TTC549 (cell line): ENCODE measurements at regions not wholly inside any gene's neighbourhood (a gene's known extent, or its start where the extent isn't known, plus 50 kb on each side); places are given as distances from the start of the nearest gene placed in this dataset.

Source experiments
- FAIRE-seq: peaks from 2 replicates; lab custom pipeline; 2012; peaks lifted over from hg19 to GRCh38; lab: Jason Lieb, UNC

- no peak for FAIRE-seq
Observed at GRCh38 chr6:14705841-14706377, 540.0 kb upstream of the JARID2 start.

GRCh38 chr6:14706378-14706929 is 539.4 kb upstream of the JARID2 start:
- FAIRE-seq = no peak

GRCh38 chr6:14707276-14707675 is 538.6 kb upstream of the JARID2 start:
- no peak for FAIRE-seq

GRCh38 chr6:14707971-14708465 is 537.9 kb upstream of the JARID2 start:
- no peak for FAIRE-seq

- FAIRE-seq = no peak
Observed at GRCh38 chr6:14709066-14709670, 536.7 kb upstream of the JARID2 start.

- FAIRE-seq = no peak
Observed at GRCh38 chr6:14709900-14710299, 536.0 kb upstream of the JARID2 start.

GRCh38 chr6:14710421-14710820 is 535.4 kb upstream of the JARID2 start:
- FAIRE-seq = no peak

GRCh38 chr6:14711056-14711703 is 534.7 kb upstream of the JARID2 start:
- no peak for FAIRE-seq

- FAIRE-seq = no peak
Observed at GRCh38 chr6:14711704-14712379, 534.0 kb upstream of the JARID2 start.

- no peak for FAIRE-seq
Observed at GRCh38 chr6:14713008-14713960, 532.6 kb upstream of the JARID2 start.

GRCh38 chr6:14713966-14714631 is 531.8 kb upstream of the JARID2 start:
- no peak for FAIRE-seq

GRCh38 chr6:14715076-14715475 is 530.8 kb upstream of the JARID2 start:
- no peak for FAIRE-seq

- no peak for FAIRE-seq
Observed at GRCh38 chr6:14716499-14717146, 529.2 kb upstream of the JARID2 start.

GRCh38 chr6:14717307-14717706 is 528.6 kb upstream of the JARID2 start:
- no peak for FAIRE-seq

GRCh38 chr6:14718861-14719260 is 527.0 kb upstream of the JARID2 start:
- FAIRE-seq = no peak

- FAIRE-seq = no peak
Observed at GRCh38 chr6:14719270-14719669, 526.6 kb upstream of the JARID2 start.

GRCh38 chr6:14720411-14721102 is 525.3 kb upstream of the JARID2 start:
- no peak for FAIRE-seq

- FAIRE-seq = no peak
Observed at GRCh38 chr6:14721103-14721758, 524.6 kb upstream of the JARID2 start.

- no peak for FAIRE-seq
Observed at GRCh38 chr6:14722001-14722562, 523.8 kb upstream of the JARID2 start.
